Omental fat pad (tissue), 3 donors: ENCODE measurements at regions not wholly inside any gene's neighbourhood (a gene's known extent, or its start where the extent isn't known, plus 50 kb on each side); places are given as distances from the start of the nearest gene placed in this dataset.
"Not testable (repeated sequence)": the region's sequence is repeated elsewhere in the genome, so short reads cannot be mapped to it uniquely, and the experiment has no call there.

Source experiments
- ATAC-seq: fragments of 150-250 bp; one replicate; pipeline ENCODE4 v1.9.1; 2016; ENCODE audit warnings: mild to moderate bottlenecking, moderate library complexity; ENCODE audit not compliant: low FRiP score
- DNase-seq: peaks from one replicate; pipeline ENCODE4 v3.0.0-alpha.2; 2019; ENCODE audit warnings: low spot score
- TF ChIP-seq, protein P1 (sequence below), 3 donors: fragments of 450-650 bp; IDR thresholded peaks; one replicate each; pipeline ENCODE4 v1.5.1; 2016 to 2017; ENCODE audit warnings: antibody characterized with exemption in 3 of 3, mild to moderate bottlenecking in 3 of 3, moderate library complexity in 2 of 3

DNA sequence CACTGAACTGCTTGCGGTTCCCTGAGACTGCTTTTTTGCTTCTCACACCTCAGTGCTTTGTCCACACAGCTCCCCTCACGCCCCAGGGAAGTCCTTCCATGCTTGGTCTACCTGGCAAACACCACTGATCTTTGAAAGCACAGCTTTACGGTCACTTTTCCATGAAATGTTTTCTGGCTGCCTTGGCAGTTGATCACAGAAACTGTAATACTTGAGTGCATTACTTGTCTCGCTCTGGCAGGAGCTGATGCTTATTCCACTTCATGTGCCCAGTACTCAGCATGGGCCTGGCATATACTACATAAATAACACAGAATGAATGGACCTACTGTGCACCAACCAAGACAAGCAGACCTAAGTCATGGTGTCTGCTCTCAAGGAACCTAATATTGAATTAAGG, 121.1 kb downstream of the MEX3B start:
- TF ChIP-seq, protein P1, sequence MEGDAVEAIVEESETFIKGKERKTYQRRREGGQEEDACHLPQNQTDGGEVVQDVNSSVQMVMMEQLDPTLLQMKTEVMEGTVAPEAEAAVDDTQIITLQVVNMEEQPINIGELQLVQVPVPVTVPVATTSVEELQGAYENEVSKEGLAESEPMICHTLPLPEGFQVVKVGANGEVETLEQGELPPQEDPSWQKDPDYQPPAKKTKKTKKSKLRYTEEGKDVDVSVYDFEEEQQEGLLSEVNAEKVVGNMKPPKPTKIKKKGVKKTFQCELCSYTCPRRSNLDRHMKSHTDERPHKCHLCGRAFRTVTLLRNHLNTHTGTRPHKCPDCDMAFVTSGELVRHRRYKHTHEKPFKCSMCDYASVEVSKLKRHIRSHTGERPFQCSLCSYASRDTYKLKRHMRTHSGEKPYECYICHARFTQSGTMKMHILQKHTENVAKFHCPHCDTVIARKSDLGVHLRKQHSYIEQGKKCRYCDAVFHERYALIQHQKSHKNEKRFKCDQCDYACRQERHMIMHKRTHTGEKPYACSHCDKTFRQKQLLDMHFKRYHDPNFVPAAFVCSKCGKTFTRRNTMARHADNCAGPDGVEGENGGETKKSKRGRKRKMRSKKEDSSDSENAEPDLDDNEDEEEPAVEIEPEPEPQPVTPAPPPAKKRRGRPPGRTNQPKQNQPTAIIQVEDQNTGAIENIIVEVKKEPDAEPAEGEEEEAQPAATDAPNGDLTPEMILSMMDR (IDR thresholded peaks at IDR 0.05), result no peak
- ATAC-seq, result no peak
- DNase-seq, result no peak

DNA sequence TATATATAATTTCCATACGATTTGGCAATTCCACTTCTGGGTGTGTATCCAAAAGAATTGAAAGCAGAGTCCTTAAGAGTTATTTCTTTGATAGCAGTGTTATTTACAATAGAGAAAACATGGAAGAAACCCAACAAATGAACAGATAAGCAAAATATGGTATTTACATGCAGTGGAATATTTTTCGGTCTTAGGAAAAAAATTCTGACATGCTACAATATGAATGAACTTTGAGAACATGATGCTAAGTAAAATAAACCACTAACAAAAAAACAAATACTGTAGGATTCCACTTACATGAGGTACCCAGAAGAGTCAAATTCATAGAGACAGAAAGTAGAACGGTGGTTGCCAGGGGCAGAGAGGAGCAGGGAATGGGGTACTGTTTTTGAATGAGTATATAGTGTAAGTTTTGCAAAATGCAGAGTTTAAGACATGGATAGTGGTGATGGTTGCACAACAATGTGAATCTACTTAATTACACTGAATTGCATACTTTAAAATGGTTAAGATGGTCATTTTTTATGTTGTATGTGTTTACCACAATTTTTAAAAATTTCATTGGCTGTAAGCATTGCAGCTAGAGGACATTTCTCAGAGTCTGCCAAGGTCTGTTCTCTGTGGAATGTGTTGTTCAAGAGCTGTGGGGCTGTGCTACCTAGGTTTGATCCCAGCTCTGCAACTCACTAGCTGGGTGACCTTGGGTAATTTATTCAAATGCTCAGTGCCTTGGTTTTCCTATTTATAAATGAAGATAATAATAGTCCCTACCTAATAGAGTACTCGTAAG, 122.1 kb downstream of the MEX3B start:
- DNase-seq (no peak), ATAC-seq (no peak)
- TF ChIP-seq, protein P1 (IDR thresholded peaks at IDR 0.05), result no peak

DNA sequence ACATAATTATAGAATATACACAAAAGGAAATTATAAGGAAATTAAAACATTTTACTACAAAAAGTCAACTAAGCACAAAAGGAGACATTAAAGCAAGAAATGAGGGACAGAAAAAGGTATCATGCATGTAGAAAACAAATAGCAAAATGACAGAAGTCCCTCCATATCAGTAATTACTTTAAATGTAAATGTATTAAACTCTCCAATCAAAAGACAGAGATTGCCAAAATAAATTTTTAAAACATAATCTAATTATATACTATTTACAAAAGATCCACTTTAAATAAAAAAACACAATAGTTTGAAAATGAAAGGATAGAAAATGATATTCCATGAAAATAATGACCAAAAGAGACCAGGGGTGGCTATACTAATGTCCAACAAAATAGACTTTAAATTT, 123.7 kb downstream of the MEX3B start:
- no peak for ATAC-seq
- TF ChIP-seq, protein P1 (IDR thresholded peaks at IDR 0.05), result no peak
- no peak for DNase-seq

DNA sequence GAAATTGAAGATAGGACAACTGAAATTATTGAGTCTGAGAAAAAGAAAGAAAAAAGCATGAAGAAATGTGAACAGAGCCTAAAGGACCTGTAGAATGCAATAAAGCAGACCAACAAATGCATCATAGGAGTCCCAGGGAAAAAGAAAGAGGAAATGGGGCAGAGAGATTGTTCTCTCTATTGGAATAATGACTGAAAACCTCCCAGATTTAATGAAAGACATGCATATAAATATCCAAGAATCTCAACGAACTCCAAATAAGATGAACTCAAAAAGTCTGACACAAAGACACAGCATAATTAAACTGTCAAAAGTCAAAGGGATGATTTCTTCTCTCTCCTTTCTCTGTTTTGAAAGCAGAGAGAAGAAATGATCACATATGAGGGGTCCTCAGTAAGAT, 124.7 kb downstream of the MEX3B start:
- ATAC-seq (no peak), DNase-seq (no peak)
- TF ChIP-seq, protein P1 (IDR thresholded peaks at IDR 0.05), result no peak

DNA sequence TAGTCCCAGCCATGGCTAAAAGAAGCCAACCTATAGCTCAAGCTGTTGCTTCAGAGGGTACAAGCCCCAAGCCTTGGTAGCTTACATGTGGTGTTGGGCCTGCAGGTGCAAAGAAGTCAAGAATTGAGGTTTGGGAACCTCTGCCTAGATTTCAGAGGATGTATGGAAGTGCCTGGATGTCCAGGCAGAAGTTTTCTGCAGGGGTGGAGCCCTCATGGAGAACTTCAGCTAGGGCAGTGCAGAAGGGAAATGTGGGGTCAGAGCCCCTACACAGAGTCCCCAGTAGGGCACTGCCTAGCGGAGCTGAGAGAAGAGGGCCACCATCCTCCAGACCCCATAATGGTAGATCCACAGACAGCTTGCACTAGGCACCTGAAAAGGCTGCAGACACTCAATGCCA, 127.1 kb downstream of the MEX3B start:
- not testable (repeated sequence) for DNase-seq, ATAC-seq

DNA sequence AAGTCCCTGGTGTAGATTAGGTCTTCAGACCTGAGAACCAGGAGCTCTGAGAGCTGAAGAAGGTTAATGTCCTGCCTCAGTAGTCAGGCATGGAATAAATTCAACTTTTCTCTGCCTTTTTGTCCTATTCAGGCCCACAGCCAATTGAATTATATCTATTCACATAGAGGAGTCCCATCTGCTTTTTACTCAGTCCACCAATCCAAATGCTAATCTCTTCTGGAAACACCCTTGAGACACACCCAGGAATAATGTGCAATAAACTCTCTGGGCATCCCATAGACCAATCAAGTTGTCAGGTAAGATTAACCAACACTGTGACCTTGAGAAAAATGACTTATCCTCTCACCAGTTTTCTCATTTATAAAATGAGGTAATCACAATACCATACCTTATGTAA, 129.4 kb downstream of the MEX3B start:
- DNase-seq (no peak), ATAC-seq (no peak)
- TF ChIP-seq, protein P1 (IDR thresholded peaks at IDR 0.05), result no peak

DNA sequence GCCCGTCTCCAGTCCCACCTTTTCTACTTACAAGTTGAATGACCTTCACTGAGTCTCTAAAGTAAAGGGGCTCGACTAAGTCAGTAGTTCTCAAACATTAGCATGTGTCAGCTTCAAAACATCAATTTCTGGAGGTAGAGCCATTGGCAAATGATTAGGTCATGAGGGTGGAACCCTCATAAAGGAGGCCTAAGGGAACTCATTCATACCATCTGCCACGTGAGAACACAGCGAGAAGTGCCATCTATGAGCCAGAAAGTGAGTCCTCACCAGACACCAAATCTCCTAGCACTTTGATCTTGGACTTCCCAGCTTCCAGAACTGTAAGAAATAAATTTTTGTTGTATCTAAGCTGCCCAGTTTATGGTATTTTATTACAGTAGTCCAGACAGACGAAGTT, 129.8 kb downstream of the MEX3B start:
- ATAC-seq (no peak), DNase-seq (no peak)
- TF ChIP-seq, protein P1 (IDR thresholded peaks at IDR 0.05), result no peak
